HG03066 (cell line): ENCODE measurements at regions not wholly inside any gene's neighbourhood (a gene's known extent, or its start where the extent isn't known, plus 50 kb on each side); places are given as distances from the start of the nearest gene placed in this dataset.
"Not testable (repeated sequence)": the region's sequence is repeated elsewhere in the genome, so short reads cannot be mapped to it uniquely, and the experiment has no call there.

Source experiments
- ATAC-seq: cut with Tn5 transposase; IDR thresholded peaks from one replicate; pipeline ENCODE4 v1.9.1; 2021; ENCODE audit warnings: low read depth; ENCODE audit not compliant: unreplicated experiment

- no peak for ATAC-seq
Observed at GRCh38 chr14:39576258-39576657, 144.0 kb upstream of the FBXO33 start.

GRCh38 chr14:39568809-39569538 lies 136.7 kb upstream of the FBXO33 start:
- no peak for ATAC-seq

GRCh38 chr14:39566795-39567194 lies 134.6 kb upstream of the FBXO33 start:
- no peak for ATAC-seq

- ATAC-seq: no peak
Observed at GRCh38 chr14:39563361-39563760, 131.1 kb upstream of the FBXO33 start.

- ATAC-seq: no peak
Observed at GRCh38 chr14:39562175-39562574, 129.9 kb upstream of the FBXO33 start.

- no peak for ATAC-seq
Observed at GRCh38 chr14:39558525-39558924, 126.3 kb upstream of the FBXO33 start.

GRCh38 chr14:39555749-39556148 lies 123.5 kb upstream of the FBXO33 start:
- no peak for ATAC-seq

- no peak for ATAC-seq
Observed at GRCh38 chr14:39554576-39554975, 122.3 kb upstream of the FBXO33 start.

- ATAC-seq: no peak
Observed at GRCh38 chr14:39548358-39548757, 116.1 kb upstream of the FBXO33 start.

- no peak for ATAC-seq
Observed at GRCh38 chr14:39547845-39548244, 115.6 kb upstream of the FBXO33 start.

GRCh38 chr14:39505812-39506211 lies 73.6 kb upstream of the FBXO33 start:
- ATAC-seq: no peak

GRCh38 chr14:39500253-39500652 lies 68.0 kb upstream of the FBXO33 start:
- ATAC-seq: no peak

GRCh38 chr14:39499514-39499913 lies 67.3 kb upstream of the FBXO33 start:
- no peak for ATAC-seq

- ATAC-seq: not testable (repeated sequence)
Observed at GRCh38 chr14:39497677-39498076, 65.4 kb upstream of the FBXO33 start.

- ATAC-seq: no peak
Observed at GRCh38 chr14:39492267-39492666, 60.0 kb upstream of the FBXO33 start.

GRCh38 chr14:39491134-39491571 lies 58.9 kb upstream of the FBXO33 start:
- ATAC-seq: no peak

- no peak for ATAC-seq
Observed at GRCh38 chr14:39488600-39488999, 56.4 kb upstream of the FBXO33 start.

- no peak for ATAC-seq
Observed at GRCh38 chr14:39483682-39484081, 51.4 kb upstream of the FBXO33 start.
